BLaER1 treated with 17β-estradiol and CSF1 and Interleukin-3, amounts not matched to agents 10 nM and 100 nM (cell line): ENCODE measurements at regions not wholly inside any gene's neighbourhood (a gene's known extent, or its start where the extent isn't known, plus 50 kb on each side); places are given as distances from the start of the nearest gene placed in this dataset.

Experiments used
- H3K27ac ChIP-seq, 11 experiments: shearing (Covaris generic); formaldehyde crosslinking; 2 replicates each; pipeline ENCODE4 v1.8.1; 2022
- H3K27me3 ChIP-seq, 11 experiments: shearing (Covaris generic); formaldehyde crosslinking; 2 replicates each; pipeline ENCODE4 v1.8.1; 2022
- H3K36me3 ChIP-seq, 11 experiments: shearing (Covaris generic); formaldehyde crosslinking; 2 replicates each; pipeline ENCODE4 v1.8.1; 2022
- H3K4me1 ChIP-seq, 10 experiments: shearing (Covaris generic); formaldehyde crosslinking; 2 replicates each; pipeline ENCODE4 v1.8.1; 2022
- H3K4me2 ChIP-seq, 11 experiments: shearing (Covaris generic); formaldehyde crosslinking; 2 replicates each; pipeline ENCODE4 v1.8.1; 2022
- H3K4me3 ChIP-seq, 10 experiments: shearing (Covaris generic); formaldehyde crosslinking; 2 replicates each; pipeline ENCODE4 v1.8.1; 2022
- H3K9ac ChIP-seq, 11 experiments: shearing (Covaris generic); formaldehyde crosslinking; 2 replicates each; pipeline ENCODE4 v1.8.1; 2022
- H3K9me3 ChIP-seq, 11 experiments: shearing (Covaris generic); formaldehyde crosslinking; replicated peaks in 1 of 11; 2 replicates each; pipeline ENCODE4 v1.8.1; 2022
- H4K20me1 ChIP-seq, 11 experiments: shearing (Covaris generic); formaldehyde crosslinking; 2 replicates each; pipeline ENCODE4 v1.8.1; 2022
- Cebpa-rat ChIP-seq, 11 experiments: shearing (Covaris generic); IDR thresholded peaks; 2 replicates each; pipeline ENCODE4 v1.8.1; 2022

DNA sequence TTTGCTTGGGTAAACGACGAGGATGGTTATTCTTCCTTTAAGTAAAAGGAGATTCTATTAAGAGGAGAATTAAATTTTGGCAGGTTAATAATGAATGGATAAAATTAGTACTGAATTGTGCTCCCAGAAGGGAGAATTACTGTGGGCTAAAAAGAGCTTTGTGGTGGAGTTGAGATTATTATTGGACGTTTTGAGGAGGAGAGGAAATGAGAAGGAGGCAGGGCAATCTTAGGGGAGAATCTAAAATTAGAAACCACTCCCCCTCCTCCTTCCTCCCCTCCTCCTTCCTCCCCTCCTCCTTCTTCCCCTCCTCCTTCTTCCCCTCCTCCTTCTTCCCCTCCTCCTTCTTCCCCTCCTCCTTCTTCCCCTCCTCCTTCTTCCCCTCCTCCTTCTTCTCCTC, 331.8 kb downstream of the PRL start:
- H4K20me1 ChIP-seq, result no peaks in the 10 kb centered on the region

DNA sequence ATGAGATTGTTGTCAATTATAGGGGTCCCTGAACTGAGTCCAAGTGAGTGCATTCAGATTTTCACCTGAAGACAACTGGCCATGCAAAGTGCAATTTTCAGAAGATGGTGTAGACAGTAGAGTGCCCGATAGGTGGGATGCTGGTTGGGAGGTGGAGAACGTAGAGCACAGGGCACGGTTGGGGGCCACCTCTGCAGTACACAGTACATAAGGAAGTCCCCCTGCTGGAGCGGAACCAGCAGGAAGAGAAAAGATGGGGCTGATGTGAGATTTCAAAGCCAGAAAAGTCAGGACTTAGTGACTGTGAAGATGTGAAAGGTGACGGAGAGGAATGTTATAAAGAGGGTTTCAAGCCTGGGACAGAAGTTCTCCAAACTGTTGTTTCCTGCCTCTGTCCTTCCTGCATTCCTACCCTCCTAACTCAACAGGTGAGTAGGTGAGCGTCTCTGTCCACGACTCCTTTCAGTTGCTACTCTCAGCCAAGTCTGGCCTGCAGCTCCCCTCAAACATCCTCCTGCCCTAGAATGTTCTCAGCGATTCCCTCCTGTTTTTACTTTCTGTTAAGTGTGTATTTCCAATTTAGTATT, 330.8 kb downstream of the PRL start:
- H3K9me3 ChIP-seq, result peaks cover 0 to 19% (median 9%) of the 10 kb centered on the region in 11 experiments; a peak in 12 of 22 replicates
- peak overlapping the region; percentile 4 to 67 (median 60); a peak in 18 of 20 replicates for H3K4me3 ChIP-seq
- H3K27me3 ChIP-seq, result no peaks in the 10 kb centered on the region
- H3K4me2 ChIP-seq, result peak overlapping the region; percentile 73 to 96 (median 85)
- H3K36me3 ChIP-seq, result no peaks in the 10 kb centered on the region
- H4K20me1 ChIP-seq, result no peaks in the 10 kb centered on the region
- peak overlapping the region in 10 of 11 experiments; percentile 40 to 90 (median 82); a peak in 19 of 22 replicates for H3K27ac ChIP-seq
- peak overlapping the region in 9 of 11 experiments; percentile 58 to 86 (median 77); a peak in 18 of 22 replicates for H3K9ac ChIP-seq
- H3K4me1 ChIP-seq, result peaks cover 59 to 83% (median 69%) of the 10 kb centered on the region in 10 experiments
- no peak for TF ChIP-seq Cebpa-rat (IDR thresholded peaks at IDR 0.05)

More for the DNA sequence above, 331.8 kb downstream of the PRL start:
- H3K36me3 ChIP-seq, result no peaks in the 10 kb centered on the region
- peak overlapping the region in 9 of 10 experiments; percentile 28 to 67 (median 54); a peak in 10 of 20 replicates for H3K4me3 ChIP-seq
- TF ChIP-seq Cebpa-rat (IDR thresholded peaks at IDR 0.05), result no peak
- peaks cover 48 to 73% (median 58%) of the 10 kb centered on the region in 10 experiments for H3K4me1 ChIP-seq
- H3K27ac ChIP-seq, result peak overlapping the region in 9 of 11 experiments; percentile 0 to 90 (median 82); a peak in 17 of 22 replicates
- peak overlapping the region; percentile 51 to 96 (median 85); a peak in 21 of 22 replicates for H3K4me2 ChIP-seq
- peaks cover 0 to 25% (median 10%) of the 10 kb centered on the region in 11 experiments; a peak in 12 of 22 replicates for H3K9me3 ChIP-seq
- peak overlapping the region in 7 of 11 experiments; percentile 31 to 86 (median 56); a peak in 10 of 22 replicates for H3K9ac ChIP-seq
- no peaks in the 10 kb centered on the region for H3K27me3 ChIP-seq

DNA sequence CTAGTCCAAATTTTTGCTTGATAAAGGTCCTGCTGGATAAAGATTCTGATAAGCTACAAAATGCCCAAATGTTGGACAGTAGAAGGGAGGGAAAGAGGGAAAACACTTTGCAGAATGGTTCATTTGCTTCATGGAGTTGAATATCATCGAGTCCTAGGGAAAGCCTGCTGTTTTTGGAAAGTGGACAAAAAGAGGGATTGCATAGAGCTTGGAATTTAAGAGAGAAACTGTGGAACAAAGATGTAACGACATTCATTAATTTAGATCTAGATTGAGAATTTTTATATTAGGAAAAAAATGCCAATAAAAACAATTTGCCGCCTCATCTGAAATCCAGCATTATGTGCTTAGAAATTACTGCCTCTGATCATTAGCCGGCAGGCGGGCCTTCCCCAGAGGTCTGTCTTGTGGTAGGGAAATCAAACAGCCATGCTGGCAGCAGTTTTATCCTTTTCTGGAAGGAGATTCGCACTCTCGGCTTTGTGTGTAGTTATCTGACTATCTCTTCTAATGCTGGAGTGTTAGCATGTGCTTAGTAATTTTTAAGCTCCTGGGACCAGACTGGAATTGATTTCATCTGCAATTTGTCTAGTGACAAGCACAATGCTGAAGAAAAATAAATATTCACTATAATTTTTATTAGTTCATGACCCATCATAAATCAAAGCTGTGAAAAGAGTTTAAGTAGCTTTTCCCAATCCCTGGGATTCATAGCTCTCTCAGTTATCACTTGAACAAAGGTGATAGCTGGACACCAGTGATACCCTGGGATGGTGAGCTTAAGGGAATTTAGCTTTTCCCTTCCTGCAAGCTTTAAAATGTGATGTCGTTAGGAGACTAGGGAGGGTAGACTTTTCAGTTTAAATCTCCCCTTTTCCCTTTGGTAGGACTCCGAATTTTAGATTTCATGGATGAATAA, 329.5 kb downstream of the PRL start:
- H3K9ac ChIP-seq, result peak overlapping the region in 9 of 11 experiments; percentile 58 to 86 (median 77); a peak in 18 of 22 replicates
- peak overlapping the region in 9 of 10 experiments; percentile 12 to 67 (median 61); a peak in 17 of 20 replicates for H3K4me3 ChIP-seq
- peak overlapping the region; percentile 73 to 96 (median 85) for H3K4me2 ChIP-seq
- peaks cover 0 to 7% (median 0%) of the 10 kb centered on the region in 11 experiments; a peak in 5 of 22 replicates for H3K9me3 ChIP-seq
- H3K36me3 ChIP-seq, result peaks cover 0 to 2% (median 0%) of the 10 kb centered on the region in 11 experiments; a peak in 5 of 22 replicates
- no peak for TF ChIP-seq Cebpa-rat (IDR thresholded peaks at IDR 0.05)
- H3K27ac ChIP-seq, result peak overlapping the region in 9 of 11 experiments; percentile 30 to 90 (median 82); a peak in 18 of 22 replicates
- H3K27me3 ChIP-seq, result no peaks in the 10 kb centered on the region
- no peaks in the 10 kb centered on the region for H4K20me1 ChIP-seq
- H3K4me1 ChIP-seq, result peaks cover 66 to 96% (median 80%) of the 10 kb centered on the region in 10 experiments

DNA sequence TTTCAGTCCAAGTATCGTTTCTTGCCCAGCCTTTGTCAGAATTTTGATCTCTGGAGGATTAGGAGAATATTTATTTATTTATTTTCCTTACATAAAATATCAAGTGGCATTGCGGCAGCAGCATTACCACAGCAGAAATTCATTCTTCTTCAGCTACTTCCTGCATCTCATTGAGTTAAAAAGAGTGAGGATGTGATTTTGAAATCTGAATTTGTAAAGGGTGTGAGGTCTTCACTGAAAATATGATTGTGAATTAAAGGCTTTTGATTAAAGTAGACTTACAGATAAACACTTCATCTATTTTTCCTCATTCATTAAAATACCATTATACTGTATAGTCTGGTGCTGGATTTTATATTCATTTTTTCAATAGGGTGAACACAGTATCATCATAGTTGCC, 328.4 kb downstream of the PRL start:
- Histone ChIP-seq H3K9me3 (peaks cover 0 to 10% (median 4%) of the 10 kb centered on the region in 11 experiments; a peak in 5 of 22 replicates), H3K27ac (peak overlapping the region in 9 of 11 experiments; percentile 30 to 90 (median 82); a peak in 18 of 22 replicates), H4K20me1 (no peaks in the 10 kb centered on the region), H3K36me3 (peaks cover 0 to 13% (median 10%) of the 10 kb centered on the region in 11 experiments; a peak in 11 of 22 replicates), H3K9ac (peak overlapping the region in 9 of 11 experiments; percentile 58 to 86 (median 77); a peak in 18 of 22 replicates), H3K4me3 (peak overlapping the region in 8 of 10 experiments; percentile 54 to 67 (median 61); a peak in 14 of 20 replicates), H3K4me1 (peaks cover 66 to 93% (median 77%) of the 10 kb centered on the region in 10 experiments), H3K4me2 (peak overlapping the region; percentile 61 to 96 (median 85)), H3K27me3 (no peaks in the 10 kb centered on the region)
- TF ChIP-seq Cebpa-rat (IDR thresholded peaks at IDR 0.05), result no peak

DNA sequence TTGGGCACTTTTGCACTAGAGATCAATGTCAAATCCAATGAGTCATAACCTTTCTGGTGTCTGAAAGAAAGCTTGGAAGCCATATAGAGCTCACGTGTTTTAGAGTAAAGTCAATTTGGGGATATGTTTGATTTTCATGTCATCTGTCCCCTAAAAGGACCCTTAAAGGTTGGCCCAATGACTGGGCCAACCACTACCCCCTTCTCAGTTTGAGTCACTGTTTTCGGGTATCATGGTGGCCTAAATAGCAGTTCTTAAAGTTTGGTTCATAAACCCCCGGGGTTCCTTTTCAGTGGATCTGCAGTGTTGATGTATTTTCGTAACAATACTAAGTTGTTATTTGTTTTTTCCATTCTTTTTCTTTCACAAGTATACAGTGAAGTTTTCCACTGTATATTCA, 327.6 kb downstream of the PRL start:
- Histone ChIP-seq H3K27me3 (no peaks in the 10 kb centered on the region), H3K4me1 (peaks cover 61 to 85% (median 69%) of the 10 kb centered on the region in 10 experiments), H3K9me3 (peaks cover 0 to 18% (median 9%) of the 10 kb centered on the region in 11 experiments; a peak in 12 of 22 replicates), H4K20me1 (no peaks in the 10 kb centered on the region), H3K4me2 (peak overlapping the region in 8 of 11 experiments; percentile 82 to 96 (median 86); a peak in 16 of 22 replicates), H3K4me3 (peak overlapping the region in 4 of 10 experiments; percentile 17 to 67 (median 62); a peak in 7 of 20 replicates), H3K9ac (peak overlapping the region in 3 of 11 experiments; percentile 83 to 86 (median 83); a peak in 6 of 22 replicates), H3K36me3 (peaks cover 0 to 21% (median 16%) of the 10 kb centered on the region in 11 experiments; a peak in 13 of 22 replicates), H3K27ac (peak overlapping the region in 8 of 11 experiments; percentile 79 to 90 (median 84); a peak in 14 of 22 replicates)
- TF ChIP-seq Cebpa-rat (IDR thresholded peaks at IDR 0.05), result no peak

DNA sequence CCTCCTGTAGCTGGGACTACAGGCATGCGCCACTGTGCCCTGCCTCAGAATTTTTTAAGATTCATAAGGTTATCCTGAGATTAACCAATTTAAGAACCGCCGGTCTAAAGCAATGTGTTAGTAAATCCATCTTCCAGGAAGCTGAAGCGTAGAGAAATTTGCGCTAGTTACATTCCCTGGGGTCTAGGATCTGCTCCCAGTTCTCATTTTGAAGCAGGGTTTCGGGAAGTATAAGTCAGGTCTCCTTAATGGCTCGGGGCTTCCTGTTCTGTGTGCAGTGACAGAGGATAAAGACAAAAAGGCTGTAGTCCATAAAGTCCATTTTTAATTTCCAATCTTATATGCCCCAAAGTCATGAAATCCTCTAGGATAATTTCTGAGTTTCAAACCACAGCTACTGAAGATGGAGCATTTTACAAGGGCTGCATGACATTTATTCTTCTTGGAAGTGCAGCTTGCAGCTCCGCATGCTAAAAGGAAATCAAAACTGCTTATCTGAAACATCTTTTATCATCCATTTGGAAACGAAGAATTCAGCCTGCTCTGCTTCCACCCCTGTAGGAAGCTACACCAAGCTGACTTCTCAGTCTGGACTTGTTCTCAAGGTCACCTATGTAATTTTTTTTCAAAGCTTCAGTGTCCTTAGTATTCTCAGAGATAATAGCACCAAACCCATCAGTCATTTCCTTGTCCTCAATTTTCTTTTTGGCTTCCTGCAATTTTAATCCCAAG, 326.1 kb downstream of the PRL start:
- Histone ChIP-seq H3K27me3 (no peaks in the 10 kb centered on the region), H3K4me2 (peak overlapping the region; percentile 65 to 96 (median 82)), H3K4me3 (peak overlapping the region in 2 of 10 experiments; percentile 21 to 65; a peak in 2 of 20 replicates), H4K20me1 (no peaks in the 10 kb centered on the region), H3K9ac (peak overlapping the region in 9 of 11 experiments; percentile 0 to 63 (median 51); a peak in 15 of 22 replicates), H3K36me3 (peaks cover 0 to 36% (median 32%) of the 10 kb centered on the region in 11 experiments; a peak in 13 of 22 replicates), H3K4me1 (peaks cover 45 to 71% (median 58%) of the 10 kb centered on the region in 10 experiments), H3K9me3 (peaks cover 0 to 32% (median 21%) of the 10 kb centered on the region in 11 experiments; a peak in 16 of 22 replicates), H3K27ac (peak overlapping the region in 8 of 11 experiments; percentile 59 to 90 (median 82); a peak in 16 of 22 replicates)
- TF ChIP-seq Cebpa-rat (IDR thresholded peaks at IDR 0.05), result no peak

DNA sequence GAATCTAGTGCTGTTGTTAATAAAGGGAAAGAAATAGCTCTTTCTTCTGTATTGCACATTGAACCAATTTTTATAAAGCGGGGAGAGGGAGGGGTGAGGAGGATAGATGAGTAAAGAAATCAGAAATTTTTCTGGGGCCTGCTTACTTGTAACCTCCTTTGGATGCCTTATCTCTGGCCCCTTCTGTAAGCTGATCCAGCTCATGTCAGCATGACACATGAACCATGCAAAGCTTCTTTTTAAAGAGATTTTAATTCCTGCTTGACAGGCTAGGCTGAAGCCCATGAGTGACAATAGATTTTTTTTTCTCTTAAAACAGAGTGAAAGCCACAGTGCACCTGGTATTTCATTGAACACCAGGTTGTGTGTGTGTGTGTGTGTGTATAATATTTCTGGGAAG, 325.3 kb downstream of the PRL start:
- peak overlapping the region; percentile 65 to 96 (median 82); a peak in 20 of 22 replicates for H3K4me2 ChIP-seq
- H3K27me3 ChIP-seq, result no peaks in the 10 kb centered on the region

More for the DNA sequence above, 325.3 kb downstream of the PRL start:
- H3K9ac ChIP-seq, result peak overlapping the region in 7 of 11 experiments; percentile 11 to 63 (median 54); a peak in 8 of 22 replicates
- H3K36me3 ChIP-seq, result peaks cover 0 to 45% (median 33%) of the 10 kb centered on the region in 11 experiments; a peak in 13 of 22 replicates
- H3K4me3 ChIP-seq, result peak overlapping the region in 1 of 10 experiments; percentile 21; a peak in 1 of 20 replicates
- H4K20me1 ChIP-seq, result no peaks in the 10 kb centered on the region
- peak overlapping the region in 8 of 11 experiments; percentile 16 to 90 (median 82); a peak in 14 of 22 replicates for H3K27ac ChIP-seq
- H3K4me1 ChIP-seq, result peaks cover 37 to 63% (median 55%) of the 10 kb centered on the region in 10 experiments
- TF ChIP-seq Cebpa-rat (IDR thresholded peaks at IDR 0.05), result no peak
- peaks cover 0 to 38% (median 21%) of the 10 kb centered on the region in 11 experiments; a peak in 16 of 22 replicates for H3K9me3 ChIP-seq
